Erythroblast (primary cell): ENCODE measurements at regions not wholly inside any gene's neighbourhood (a gene's known extent, or its start where the extent isn't known, plus 50 kb on each side); places are given as distances from the start of the nearest gene placed in this dataset.

Experiments used
- DNase-seq, 2 experiments: peaks; one replicate each; lab custom pipeline; 2025; lab: John Stamatoyannopoulos, UW
- GATA1 ChIP-seq: IDR thresholded peaks from 2 replicates; pipeline ENCODE4 v1.6.1; 2011; ENCODE audit warnings: low read depth, mild to moderate bottlenecking, control low read depth, low read length, moderate library complexity
- POLR2A ChIP-seq: IDR thresholded peaks from 2 replicates; pipeline ENCODE4 v1.6.1; 2011; ENCODE audit warnings: mild to moderate bottlenecking, low read length

DNA sequence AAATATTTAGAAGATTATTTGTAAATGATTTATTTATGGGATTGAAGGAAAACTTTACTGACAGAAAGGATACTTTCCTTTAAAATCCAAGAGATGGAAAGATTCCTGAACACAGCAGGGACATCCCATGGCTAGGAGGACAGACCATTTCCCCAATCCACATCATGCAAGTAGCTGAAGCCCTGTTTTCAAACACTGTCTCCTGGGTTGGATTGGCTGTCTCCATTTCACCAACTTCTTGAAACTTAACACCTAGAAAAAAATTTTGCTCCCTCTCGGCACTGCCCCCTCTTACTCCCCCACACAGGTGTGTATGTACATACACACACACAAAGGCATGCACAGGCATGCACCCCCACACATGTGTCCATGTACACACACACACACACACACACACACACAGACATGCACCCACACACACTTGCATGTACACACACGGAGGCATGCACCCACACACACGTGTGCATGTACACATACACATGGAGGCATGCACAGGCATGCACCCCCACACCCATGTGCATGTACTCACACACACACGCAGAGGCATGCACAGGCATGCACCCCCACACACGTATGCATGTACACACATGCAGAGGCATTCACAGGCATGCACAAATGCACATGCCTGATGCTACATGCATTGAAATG, 320.0 kb downstream of the CHRM3 start:
- DNase-seq, result no peak
- no peak for TF ChIP-seq GATA1
- no peak for TF ChIP-seq POLR2A

DNA sequence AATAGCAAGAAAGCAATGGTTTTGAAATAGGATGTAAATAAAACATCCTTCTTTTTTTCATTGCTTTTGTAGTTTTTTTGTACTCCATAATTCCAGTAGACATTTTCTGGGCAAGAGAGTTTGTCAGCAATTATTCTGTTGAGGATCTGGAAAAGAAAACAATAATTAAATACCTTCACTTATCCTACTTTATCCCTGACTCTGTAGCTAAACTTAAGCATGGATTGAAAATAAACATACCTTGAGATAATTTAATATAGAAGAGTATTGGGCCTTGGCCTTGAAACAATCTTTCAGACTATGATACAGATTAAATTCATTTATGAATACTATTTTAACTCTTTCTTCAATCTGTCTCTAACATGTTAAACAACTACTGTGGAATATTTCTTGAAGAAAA, 321.2 kb downstream of the CHRM3 start:
- TF ChIP-seq GATA1, result no peak
- TF ChIP-seq POLR2A, result no peak

GRCh38 chr1:239708622-239709021, 322.3 kb downstream of the CHRM3 start:
- TF ChIP-seq GATA1 (no peak), POLR2A (no peak)
- no peak for DNase-seq

More for the DNA sequence above, 321.2 kb downstream of the CHRM3 start:
- DNase-seq, result no peak

DNA sequence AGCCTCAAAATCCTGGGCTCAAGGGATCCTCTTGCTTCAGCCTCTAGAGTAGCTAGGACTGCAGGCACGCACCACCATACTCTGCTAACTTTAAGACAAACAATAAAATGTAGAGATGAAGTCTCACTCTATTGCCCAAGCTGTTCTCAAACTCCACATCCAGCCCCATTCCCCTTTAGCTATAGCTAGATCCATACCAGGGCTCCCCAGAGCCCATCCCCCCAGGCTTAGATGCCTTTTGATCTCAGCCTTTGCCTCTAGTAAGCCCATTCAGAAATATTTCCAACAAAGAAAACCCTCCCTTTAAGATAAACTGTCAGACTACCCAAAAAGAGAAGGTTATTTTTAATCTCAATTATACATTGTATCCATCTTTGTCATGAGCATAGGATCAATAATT, 325.4 kb downstream of the CHRM3 start:
- TF ChIP-seq POLR2A, result no peak
- no peak for TF ChIP-seq GATA1
- no peak for DNase-seq

GRCh38 chr1:239717097-239717917, 330.9 kb downstream of the CHRM3 start:
- DNase-seq, result no peak
- no peak for TF ChIP-seq POLR2A
- no peak for TF ChIP-seq GATA1

- TF ChIP-seq GATA1 (no peak), POLR2A (no peak)
- DNase-seq, result no peak
Measured at GRCh38 chr1:239717918-239718184, 331.5 kb downstream of the CHRM3 start.

DNA sequence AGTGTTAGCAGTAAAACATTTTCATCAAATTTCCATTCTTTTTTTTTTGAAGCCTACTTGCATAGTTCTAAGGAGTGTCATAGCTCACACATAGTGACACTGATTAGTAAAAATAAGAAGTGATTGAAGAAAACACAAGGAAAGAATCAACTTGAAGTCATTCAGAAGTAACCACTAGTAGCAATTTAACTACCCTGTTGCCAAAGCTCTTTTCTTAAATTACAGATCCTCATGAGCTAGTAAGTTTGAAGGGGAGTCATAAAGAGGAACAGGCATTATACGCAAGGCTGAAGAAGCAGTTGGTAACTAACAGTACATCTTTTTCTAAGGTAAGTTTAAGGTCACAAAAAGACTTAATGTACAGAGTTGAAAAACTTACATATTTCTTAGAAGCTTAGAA, 332.2 kb downstream of the CHRM3 start:
- no peak for TF ChIP-seq GATA1
- TF ChIP-seq POLR2A, result no peak
- no peak for DNase-seq

DNA sequence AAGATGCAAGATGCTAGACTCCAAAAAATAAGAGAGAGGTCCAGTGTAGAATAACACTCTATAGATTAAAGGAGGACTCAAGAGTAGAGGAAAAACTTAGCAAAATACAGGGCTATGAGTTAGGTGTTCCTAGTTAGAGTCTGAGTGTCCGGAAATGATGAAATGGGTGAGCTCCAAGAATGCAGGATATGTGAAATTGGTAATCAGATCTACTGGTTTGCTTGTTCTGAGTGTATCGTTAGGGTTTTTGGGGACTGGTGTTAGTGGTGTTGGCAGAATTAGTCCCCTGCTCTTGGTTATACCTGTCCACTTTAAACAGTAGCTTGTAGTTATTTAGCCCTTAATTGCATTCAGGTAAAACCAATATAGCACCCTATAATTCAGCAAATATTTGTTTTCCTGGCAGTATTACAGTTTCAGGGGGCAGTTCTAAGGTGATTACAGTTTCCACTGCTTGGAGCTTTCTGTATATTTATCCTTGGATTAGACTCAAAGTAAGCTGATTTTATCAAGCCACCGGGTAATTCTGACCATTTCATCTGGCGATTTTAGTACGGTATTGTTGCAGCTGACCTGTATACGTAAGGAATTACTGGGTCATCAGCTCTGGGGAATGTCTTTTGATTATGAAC, 332.7 kb downstream of the CHRM3 start:
- TF ChIP-seq POLR2A (no peak), GATA1 (no peak)
- no peak for DNase-seq

DNA sequence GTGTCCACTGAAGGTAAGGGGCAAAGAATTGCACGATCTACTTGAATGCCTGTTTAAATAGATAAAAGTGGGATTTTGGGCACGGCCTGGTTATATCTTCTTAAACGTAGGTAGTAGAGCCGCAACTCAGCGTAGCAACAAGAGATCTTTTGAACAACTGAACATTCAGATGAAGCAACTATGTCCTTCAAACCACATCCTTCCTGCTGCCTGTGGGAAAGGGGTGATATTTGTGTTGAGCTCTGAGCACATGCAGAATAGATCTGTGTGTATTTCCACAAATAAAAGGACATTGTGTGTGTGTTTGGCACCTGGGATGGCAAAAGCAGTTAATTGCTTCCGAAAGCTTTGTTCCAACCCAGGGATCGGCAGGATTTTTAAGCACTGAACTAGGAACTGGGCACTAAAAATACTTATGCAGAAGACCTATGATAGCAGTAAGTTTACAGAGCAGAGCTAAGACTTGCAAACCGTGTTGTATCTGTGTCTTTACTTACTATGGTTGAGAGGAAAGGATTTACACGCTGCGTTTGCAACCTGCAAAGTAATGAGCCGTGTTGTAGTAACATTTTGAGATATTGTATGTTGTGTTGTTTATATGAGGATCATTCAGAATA, 333.4 kb downstream of the CHRM3 start:
- no peak for TF ChIP-seq GATA1
- no peak for TF ChIP-seq POLR2A
- DNase-seq, result no peak

DNA sequence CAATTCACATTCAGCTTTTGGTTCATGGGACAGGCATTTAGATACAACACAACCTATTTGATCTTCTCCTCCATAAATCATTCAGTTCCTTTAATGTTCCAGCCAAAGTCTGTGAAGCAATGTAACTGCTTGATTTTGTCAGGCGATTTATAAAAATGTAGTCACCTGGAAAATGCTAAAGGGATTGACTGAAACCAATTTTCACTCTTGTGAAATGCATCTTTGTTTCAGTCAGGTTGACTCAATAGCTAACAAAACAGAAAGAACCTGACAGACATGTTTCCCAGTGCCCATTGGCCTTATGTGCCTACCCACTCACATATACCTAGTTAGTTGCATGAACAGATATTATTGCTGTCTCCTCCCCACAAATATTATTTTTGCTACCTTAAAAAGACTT, 335.7 kb downstream of the CHRM3 start:
- no peak for TF ChIP-seq POLR2A
- no peak for DNase-seq

DNA sequence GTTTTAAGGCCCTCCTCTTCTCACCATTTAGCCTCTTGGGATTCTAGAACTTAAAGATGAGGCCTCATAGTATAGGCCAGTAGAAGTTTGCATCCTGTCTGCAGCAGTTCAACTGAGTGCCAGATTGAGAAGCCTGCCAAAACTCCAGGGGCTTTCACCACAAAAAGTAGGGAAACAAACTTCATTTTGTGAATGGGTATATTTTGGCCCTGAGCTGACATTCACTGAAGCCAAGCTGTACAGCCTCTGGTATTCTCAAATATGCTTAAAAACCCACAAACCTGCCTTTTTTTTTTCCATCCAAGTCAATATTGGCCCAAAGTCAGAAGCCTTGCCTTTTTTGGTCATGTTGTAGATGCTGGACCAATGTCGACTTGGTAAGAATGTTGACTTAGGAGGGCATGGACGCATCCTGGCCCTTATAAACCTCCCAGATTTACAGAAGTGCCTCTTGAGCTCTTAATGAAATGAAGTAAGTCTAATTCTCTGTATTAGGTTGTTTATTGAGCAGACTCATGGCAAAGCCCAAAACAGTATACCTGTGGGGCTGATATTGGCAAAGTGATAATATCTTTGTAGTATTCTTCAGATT, 337.5 kb downstream of the CHRM3 start:
- no peak for DNase-seq
- TF ChIP-seq GATA1 (no peak), POLR2A (no peak)

GRCh38 chr1:239725371-239725770, 339.0 kb downstream of the CHRM3 start:
- DNase-seq, result no peak
- TF ChIP-seq GATA1, result no peak
- no peak for TF ChIP-seq POLR2A

DNA sequence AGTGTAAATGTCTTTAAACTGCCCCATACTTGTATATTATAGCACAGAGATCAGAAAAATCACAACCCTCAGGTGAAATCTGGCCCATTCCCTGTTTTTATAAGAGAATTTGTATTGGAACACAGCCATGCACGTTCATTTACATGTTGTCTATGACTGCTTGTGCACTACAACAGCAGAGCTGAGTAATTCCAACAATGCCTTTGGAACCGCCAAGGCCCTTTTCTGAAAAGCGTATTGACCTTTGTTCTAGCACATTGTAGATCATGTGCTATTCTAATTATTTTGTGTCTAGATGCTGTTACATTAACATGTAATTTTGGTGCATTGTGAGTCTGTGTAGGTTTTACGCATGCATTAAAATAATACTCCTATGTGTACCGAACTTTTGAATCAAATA, 339.6 kb downstream of the CHRM3 start:
- DNase-seq, result no peak
- TF ChIP-seq GATA1, result no peak
- TF ChIP-seq POLR2A, result no peak

GRCh38 chr1:239730378-239730777, 344.0 kb downstream of the CHRM3 start:
- DNase-seq, result no peak
- TF ChIP-seq POLR2A (no peak), GATA1 (no peak)
